ENCODE measurements at regions not wholly inside any gene's neighbourhood (a gene's known extent, or its start where the extent isn't known, plus 50 kb on each side); places are given as distances from the start of the nearest gene placed in this dataset.
A peak's percentile ranks its signal among the peaks of the same experiment; 100 is the strongest.

- Mint-ChIP-seq H3K27ac (no peak overlapping the region), H3K4me1 (no peaks in the 10 kb centered on the region)
Measured at GRCh38 chr20:63090682-63091571, 84.2 kb upstream of the BHLHE23 start.

GRCh38 chr20:63090052-63090451, 83.3 kb upstream of the BHLHE23 start:
- Mint-ChIP-seq H3K4me3 (no peak overlapping the region), H3K36me3 (ENCODE audit: low read depth) (no peaks in the 10 kb centered on the region), H3K27me3 (peaks cover 8% of the 10 kb centered on the region), H3K4me1 (no peaks in the 10 kb centered on the region), H3K27ac (no peak overlapping the region), H3K9me3 (no peaks in the 10 kb centered on the region)
- ATAC-seq, result no peak
- DNase-seq, result no peak

More at GRCh38 chr20:63090682-63091571, 84.2 kb upstream of the BHLHE23 start:
- Mint-ChIP-seq H3K36me3 (ENCODE audit: low read depth) (no peaks in the 10 kb centered on the region), H3K4me3 (no peak overlapping the region), H3K27me3 (peaks cover 7% of the 10 kb centered on the region), H3K9me3 (no peaks in the 10 kb centered on the region)
- ATAC-seq (no peak), DNase-seq (no peak)

GRCh38 chr20:63089051-63089907, 82.5 kb upstream of the BHLHE23 start:
- no peaks in the 10 kb centered on the region for H3K36me3 Mint-ChIP-seq (ENCODE audit: low read depth)
- ATAC-seq (no peak), DNase-seq (no peak)
- no peaks in the 10 kb centered on the region for H3K4me1 Mint-ChIP-seq
- no peak overlapping the region for H3K27ac Mint-ChIP-seq
- H3K27me3 Mint-ChIP-seq, result peaks cover 9% of the 10 kb centered on the region
- H3K4me3 Mint-ChIP-seq, result no peak overlapping the region
- no peaks in the 10 kb centered on the region for H3K9me3 Mint-ChIP-seq

- DNase-seq (no peak), ATAC-seq (no peak)
- H3K27ac Mint-ChIP-seq, result no peak overlapping the region
- no peaks in the 10 kb centered on the region for H3K4me1 Mint-ChIP-seq
- H3K9me3 Mint-ChIP-seq, result no peaks in the 10 kb centered on the region
- no peaks in the 10 kb centered on the region for H3K36me3 Mint-ChIP-seq (ENCODE audit: low read depth)
- peaks cover 9% of the 10 kb centered on the region for H3K27me3 Mint-ChIP-seq
- H3K4me3 Mint-ChIP-seq, result no peak overlapping the region
Measured at GRCh38 chr20:63087872-63088680, 81.3 kb upstream of the BHLHE23 start.

- no peak for ATAC-seq
- Mint-ChIP-seq H3K36me3 (ENCODE audit: low read depth) (no peaks in the 10 kb centered on the region), H3K4me3 (no peak overlapping the region), H3K27me3 (peaks cover 11% of the 10 kb centered on the region), H3K4me1 (no peaks in the 10 kb centered on the region), H3K9me3 (no peaks in the 10 kb centered on the region), H3K27ac (no peak overlapping the region)
- DNase-seq, result no peak
Measured at GRCh38 chr20:63087236-63087871, 80.6 kb upstream of the BHLHE23 start.

GRCh38 chr20:63086421-63087235, 79.9 kb upstream of the BHLHE23 start:
- Mint-ChIP-seq H3K4me1 (no peaks in the 10 kb centered on the region), H3K27me3 (peaks cover 15% of the 10 kb centered on the region), H3K36me3 (ENCODE audit: low read depth) (no peaks in the 10 kb centered on the region), H3K4me3 (no peak overlapping the region), H3K9me3 (no peaks in the 10 kb centered on the region), H3K27ac (no peak overlapping the region)
- ATAC-seq, result no peak
- no peak for DNase-seq

GRCh38 chr20:63085151-63085861, 78.5 kb upstream of the BHLHE23 start:
- ATAC-seq (no peak), DNase-seq (no peak)
- peaks cover 13% of the 10 kb centered on the region for H3K27me3 Mint-ChIP-seq
- no peak overlapping the region for H3K27ac Mint-ChIP-seq
- H3K4me3 Mint-ChIP-seq, result no peak overlapping the region
- no peaks in the 10 kb centered on the region for H3K4me1 Mint-ChIP-seq
- H3K9me3 Mint-ChIP-seq, result no peaks in the 10 kb centered on the region
- H3K36me3 Mint-ChIP-seq (ENCODE audit: low read depth), result no peaks in the 10 kb centered on the region

GRCh38 chr20:63084563-63084927, 77.8 kb upstream of the BHLHE23 start:
- H3K9me3 Mint-ChIP-seq, result peaks cover 3% of the 10 kb centered on the region

GRCh38 chr20:63083831-63084562, 77.2 kb upstream of the BHLHE23 start:
- Mint-ChIP-seq H3K4me1 (no peaks in the 10 kb centered on the region), H3K27me3 (peaks cover 17% of the 10 kb centered on the region), H3K4me3 (no peak overlapping the region), H3K27ac (no peak overlapping the region), H3K36me3 (ENCODE audit: low read depth) (no peaks in the 10 kb centered on the region), H3K9me3 (peaks cover 4% of the 10 kb centered on the region)
- DNase-seq (no peak), ATAC-seq (no peak)

More at GRCh38 chr20:63084563-63084927, 77.8 kb upstream of the BHLHE23 start:
- no peak overlapping the region for H3K27ac Mint-ChIP-seq
- ATAC-seq, result no peak
- DNase-seq, result no peak
- H3K4me3 Mint-ChIP-seq, result no peak overlapping the region
- peaks cover 15% of the 10 kb centered on the region for H3K27me3 Mint-ChIP-seq
- H3K4me1 Mint-ChIP-seq, result no peaks in the 10 kb centered on the region
- H3K36me3 Mint-ChIP-seq (ENCODE audit: low read depth), result no peaks in the 10 kb centered on the region

- H3K9me3 Mint-ChIP-seq, result peaks cover 11% of the 10 kb centered on the region
- H3K27ac Mint-ChIP-seq, result no peak overlapping the region
- no peaks in the 10 kb centered on the region for H3K4me1 Mint-ChIP-seq
- no peak for DNase-seq
- peaks cover 3% of the 10 kb centered on the region for H3K36me3 Mint-ChIP-seq (ENCODE audit: low read depth)
- no peak for ATAC-seq
- peaks cover 20% of the 10 kb centered on the region for H3K27me3 Mint-ChIP-seq
- H3K4me3 Mint-ChIP-seq, result no peak overlapping the region
Measured at GRCh38 chr20:63082939-63083735, 76.4 kb upstream of the BHLHE23 start.

- ATAC-seq, result peak; percentile 40
- DNase-seq, result peak; percentile 52
- Mint-ChIP-seq H3K27me3 (peaks cover 21% of the 10 kb centered on the region), H3K36me3 (ENCODE audit: low read depth) (peaks cover 3% of the 10 kb centered on the region), H3K4me3 (no peak overlapping the region), H3K9me3 (peaks cover 18% of the 10 kb centered on the region), H3K4me1 (no peaks in the 10 kb centered on the region), H3K27ac (no peak overlapping the region)
Measured at GRCh38 chr20:63082308-63082938, 75.7 kb upstream of the BHLHE23 start.

All from activated naive CD8-positive, alpha-beta T cell treated with anti-CD3 and anti-CD28 coated beads, Interleukin-2, amount 50 U/mL, for 24 hours (primary cell).